CD4-positive, alpha-beta memory T cell (primary cell): ENCODE measurements at regions not wholly inside any gene's neighbourhood (a gene's known extent, or its start where the extent isn't known, plus 50 kb on each side); places are given as distances from the start of the nearest gene placed in this dataset.
A peak's percentile ranks its signal among the peaks of the same experiment; 100 is the strongest.
"Not testable (repeated sequence)": the region's sequence is repeated elsewhere in the genome, so short reads cannot be mapped to it uniquely, and the experiment has no call there.

Experiments
- CTCF ChIA-PET: fragments of 350-600 bp; sonication (Branson Sonifier 250); formaldehyde crosslinking; loops from one replicate; lab custom pipeline; 2021; ENCODE audit warnings: inconsistent platforms; ENCODE audit not compliant: partially characterized antibody; lab: Charles Lee
- POLR2A ChIA-PET: fragments of 350-600 bp; sonication (Branson Sonifier 250); formaldehyde crosslinking; loops from one replicate; lab custom pipeline; 2021; ENCODE audit not compliant: partially characterized antibody; lab: Charles Lee
- DNase-seq, 5 donors: peaks; one replicate each; pipeline versions ENCODE4 v3.0.0 to v3.0.0-alpha.2; 2020 to 2022; ENCODE audit warnings: mixed read lengths in 1 of 5
- H3K27ac ChIP-seq: one replicate; pipeline ENCODE4 v1.7.0; 2013; ENCODE audit warnings: low read depth, low read length
- H3K27me3 ChIP-seq: 2 replicates; pipeline ENCODE4 v1.7.0; 2013; ENCODE audit warnings: mild to moderate bottlenecking, low read length, moderate library complexity; ENCODE audit not compliant: insufficient read depth
- H3K36me3 ChIP-seq: 2 replicates; pipeline ENCODE4 v1.7.0; 2013; ENCODE audit warnings: mild to moderate bottlenecking, low read length, moderate library complexity; ENCODE audit not compliant: insufficient read depth
- H3K4me1 ChIP-seq: 2 replicates; pipeline ENCODE4 v1.7.0; 2013; ENCODE audit warnings: mild to moderate bottlenecking, low read length, moderate library complexity; ENCODE audit not compliant: insufficient read depth
- H3K4me3 ChIP-seq, 2 donors: one replicate each; pipeline ENCODE4 v1.7.0; 2013; ENCODE audit warnings: low read length in 2 of 2, mild to moderate bottlenecking in 1 of 2
- H3K9me3 ChIP-seq, 2 donors: one replicate each; pipeline ENCODE4 v1.7.0; 2013; ENCODE audit warnings: low read length in 2 of 2, control low read depth in 1 of 2; ENCODE audit not compliant: control insufficient read depth in 1 of 2
- H3K27ac Mint-ChIP-seq, 7 donors: one replicate each; pipeline ENCODE4 v1.8.0; 2020 to 2021; ENCODE audit warnings: mixed read lengths in 7 of 7, mild to moderate bottlenecking in 6 of 7, inconsistent platforms in 3 of 7, moderate library complexity in 3 of 7
- H3K27me3 Mint-ChIP-seq, 2 donors: one replicate each; pipeline ENCODE4 v1.8.0; 2020 to 2021; ENCODE audit warnings: mixed read lengths in 2 of 2
- H3K36me3 Mint-ChIP-seq, 2 donors: one replicate each; pipeline ENCODE4 v1.8.0; 2020 to 2021; ENCODE audit warnings: mixed read lengths in 2 of 2, inconsistent platforms in 1 of 2, mild to moderate bottlenecking in 1 of 2
- H3K4me1 Mint-ChIP-seq, 4 donors: one replicate each; pipeline ENCODE4 v1.8.0; 2020 to 2021; ENCODE audit warnings: mixed read lengths in 4 of 4, mild to moderate bottlenecking in 1 of 4
- H3K4me3 Mint-ChIP-seq, 8 donors: one replicate each; pipeline ENCODE4 v1.8.0; 2020 to 2021; ENCODE audit warnings: mixed read lengths in 8 of 8, mild to moderate bottlenecking in 7 of 8, moderate library complexity in 6 of 8, inconsistent platforms in 3 of 8
- H3K9me3 Mint-ChIP-seq, 8 donors: one replicate each; pipeline ENCODE4 v1.8.0; 2020 to 2021; ENCODE audit warnings: mixed read lengths in 8 of 8, mild to moderate bottlenecking in 5 of 8, inconsistent platforms in 3 of 8, moderate library complexity in 1 of 8
- intact Hi-C: fragments of 100-400 bp; cut with micrococcal nuclease; formaldehyde crosslinking; loops from one replicate; pipeline ENCODE4 v1.15.1; 2023

GRCh38 chr14:22289570-22289969 is 299.5 kb downstream of the DAD1 start:
- no peak overlapping the region for H3K27ac ChIP-seq
- no peaks in the 10 kb centered on the region for H3K4me1 ChIP-seq
- no peak overlapping the region for H3K4me3 ChIP-seq
- DNase-seq: no peak
- Mint-ChIP-seq H3K9me3 (no peaks in the 10 kb centered on the region), H3K4me3 (no peak overlapping the region), H3K27ac (no peak overlapping the region), H3K27me3 (no peaks in the 10 kb centered on the region), H3K4me1 (no peaks in the 10 kb centered on the region), H3K36me3 (no peaks in the 10 kb centered on the region)
- intact Hi-C loops: no loop called here
- no peaks in the 10 kb centered on the region for H3K9me3 ChIP-seq
- no peaks in the 10 kb centered on the region for H3K36me3 ChIP-seq
- no peaks in the 10 kb centered on the region for H3K27me3 ChIP-seq
- ChIA-PET POLR2A (no interaction called here), CTCF (no interaction called here)

- H3K9me3 ChIP-seq: no peaks in the 10 kb centered on the region
- ChIA-PET CTCF (no interaction called here), POLR2A (no interaction called here)
Measured at GRCh38 chr14:22285991-22286390, 303.0 kb downstream of the DAD1 start.

GRCh38 chr14:22282949-22283348 is 306.1 kb downstream of the DAD1 start:
- H3K27me3 ChIP-seq: no peaks in the 10 kb centered on the region
- Mint-ChIP-seq H3K9me3 (no peaks in the 10 kb centered on the region), H3K4me3 (no peak overlapping the region), H3K27ac (peak overlapping the region in 1 of 7 donors; percentile 8), H3K27me3 (no peaks in the 10 kb centered on the region), H3K4me1 (no peaks in the 10 kb centered on the region), H3K36me3 (no peaks in the 10 kb centered on the region)
- DNase-seq: no peak
- no peaks in the 10 kb centered on the region for H3K9me3 ChIP-seq
- intact Hi-C loops: no loop called here
- ChIA-PET POLR2A (no interaction called here), CTCF (no interaction called here)
- H3K4me1 ChIP-seq: no peaks in the 10 kb centered on the region
- H3K27ac ChIP-seq: no peak overlapping the region
- no peak overlapping the region for H3K4me3 ChIP-seq
- no peaks in the 10 kb centered on the region for H3K36me3 ChIP-seq

More at GRCh38 chr14:22285991-22286390, 303.0 kb downstream of the DAD1 start:
- Mint-ChIP-seq H3K27me3 (no peaks in the 10 kb centered on the region), H3K4me3 (no peak overlapping the region), H3K36me3 (no peaks in the 10 kb centered on the region), H3K27ac (no peak overlapping the region), H3K4me1 (no peaks in the 10 kb centered on the region), H3K9me3 (no peaks in the 10 kb centered on the region)
- Histone ChIP-seq H3K4me3 (no peak overlapping the region), H3K36me3 (no peaks in the 10 kb centered on the region), H3K27ac (no peak overlapping the region), H3K27me3 (no peaks in the 10 kb centered on the region), H3K4me1 (no peaks in the 10 kb centered on the region)
- no peak for DNase-seq
- intact Hi-C loops: no loop called here

- no peak overlapping the region for H3K27ac ChIP-seq
- Mint-ChIP-seq H3K27ac (no peak overlapping the region), H3K4me3 (no peak overlapping the region), H3K36me3 (no peaks in the 10 kb centered on the region), H3K4me1 (no peaks in the 10 kb centered on the region), H3K9me3 (no peaks in the 10 kb centered on the region), H3K27me3 (no peaks in the 10 kb centered on the region)
- POLR2A ChIA-PET: no interaction called here
- H3K4me3 ChIP-seq: no peak overlapping the region
- CTCF ChIA-PET: no interaction called here
- no peak for DNase-seq
- H3K27me3 ChIP-seq: no peaks in the 10 kb centered on the region
- intact Hi-C loops: no loop called here
- no peaks in the 10 kb centered on the region for H3K36me3 ChIP-seq
- H3K9me3 ChIP-seq: no peaks in the 10 kb centered on the region
- no peaks in the 10 kb centered on the region for H3K4me1 ChIP-seq
Measured at GRCh38 chr14:22282417-22282816, 306.6 kb downstream of the DAD1 start.

GRCh38 chr14:22281447-22281874 is 307.6 kb downstream of the DAD1 start:
- intact Hi-C loops, H3K27me3 ChIP-seq, H3K9me3 Mint-ChIP-seq, DNase-seq, H3K4me3 ChIP-seq, H3K36me3 Mint-ChIP-seq, H3K27ac Mint-ChIP-seq, H3K27ac ChIP-seq, H3K9me3 ChIP-seq, H3K4me1 ChIP-seq, H3K4me1 Mint-ChIP-seq, H3K36me3 ChIP-seq, H3K27me3 Mint-ChIP-seq: not testable (repeated sequence)
- H3K4me3 Mint-ChIP-seq: peak overlapping the region; percentile 49 to 85 (median 72)
- CTCF ChIA-PET: interaction anchor here (0.9 kb wide), 1 partner anchor 288 kb away, joined by 3 read pairs; no protein-coding TSS in a partner anchor
- POLR2A ChIA-PET: interaction anchor here (0.7 to 3.2 kb wide), 5 partner anchors 198 to 275 kb away, joined by 3 to 13 read pairs (median 4); no protein-coding TSS in a partner anchor

- Histone ChIP-seq H3K4me1 (no peaks in the 10 kb centered on the region), H3K27me3 (no peaks in the 10 kb centered on the region), H3K27ac (no peak overlapping the region), H3K9me3 (no peaks in the 10 kb centered on the region), H3K4me3 (no peak overlapping the region), H3K36me3 (no peaks in the 10 kb centered on the region)
- no peaks in the 10 kb centered on the region for H3K27me3 Mint-ChIP-seq
- no peaks in the 10 kb centered on the region for H3K9me3 Mint-ChIP-seq
- peak overlapping the region in 3 of 7 donors; percentile 64 to 72 (median 65) for H3K27ac Mint-ChIP-seq
- H3K4me1 Mint-ChIP-seq: no peaks in the 10 kb centered on the region
- intact Hi-C loops: no loop called here
- H3K36me3 Mint-ChIP-seq: no peaks in the 10 kb centered on the region
- ChIA-PET POLR2A (interaction anchor here (0.8 to 3.2 kb wide), 6 partner anchors 199 to 289 kb away, joined by 3 to 13 read pairs (median 4); no protein-coding TSS in a partner anchor), CTCF (interaction anchor here (0.9 kb wide), 1 partner anchor 289 kb away, joined by 3 read pairs; no protein-coding TSS in a partner anchor)
- H3K4me3 Mint-ChIP-seq: peak overlapping the region; percentile 49 to 85 (median 72)
- DNase-seq: no peak
Measured at GRCh38 chr14:22280497-22281316, 308.3 kb downstream of the DAD1 start.

- H3K4me1 ChIP-seq: no peaks in the 10 kb centered on the region
Measured at GRCh38 chr14:22276913-22277816, 311.9 kb downstream of the DAD1 start.

More at GRCh38 chr14:22276913-22277816, 311.9 kb downstream of the DAD1 start:
- no peaks in the 10 kb centered on the region for H3K4me1 Mint-ChIP-seq
- ChIA-PET POLR2A (no interaction called here), CTCF (no interaction called here)
- Histone ChIP-seq H3K27me3 (no peaks in the 10 kb centered on the region), H3K4me3 (no peak overlapping the region), H3K27ac (no peak overlapping the region), H3K9me3 (no peaks in the 10 kb centered on the region), H3K36me3 (no peaks in the 10 kb centered on the region)
- H3K9me3 Mint-ChIP-seq: no peaks in the 10 kb centered on the region
- intact Hi-C loops: loop anchor here (5.0 kb wide), 1 partner anchor 50 kb away; no protein-coding TSS in a partner anchor
- no peak overlapping the region for H3K27ac Mint-ChIP-seq
- H3K4me3 Mint-ChIP-seq: peak overlapping the region in 1 of 8 donors; percentile 16
- DNase-seq: no peak
- H3K27me3 Mint-ChIP-seq: no peaks in the 10 kb centered on the region
- no peaks in the 10 kb centered on the region for H3K36me3 Mint-ChIP-seq
